ENCODE measurements at regions not wholly inside any gene's neighbourhood (a gene's known extent, or its start where the extent isn't known, plus 50 kb on each side); places are given as distances from the start of the nearest gene placed in this dataset.
"Not testable (repeated sequence)": the region's sequence is repeated elsewhere in the genome, so short reads cannot be mapped to it uniquely, and the experiment has no call there.

GRCh38 chr16:88200154-88200895 lies 182.4 kb upstream of the ZNF469 start:
- not testable (repeated sequence) for DNase-seq (ENCODE audit: low read depth in 4 of 4, low spot score in 1 of 4)

DNA sequence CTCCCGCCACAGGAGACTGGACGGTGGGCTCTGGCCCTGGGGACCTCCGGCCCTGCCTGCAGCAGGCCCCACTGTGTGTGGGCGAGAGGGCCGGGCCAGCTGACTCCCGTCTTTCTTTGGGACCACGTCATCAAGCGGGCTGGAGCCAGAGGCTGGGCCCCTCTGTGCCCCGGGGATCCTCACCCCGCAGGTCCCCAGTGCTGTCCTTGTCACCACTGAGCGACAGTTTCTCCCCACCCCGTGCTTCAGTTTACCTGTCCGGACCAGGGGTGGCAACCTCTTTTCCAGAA lies 181.9 kb upstream of the ZNF469 start:
- no peak for DNase-seq (ENCODE audit: low read depth in 4 of 4, low spot score in 1 of 4)

GRCh38 chr16:88201611-88202010 lies 181.1 kb upstream of the ZNF469 start:
- DNase-seq (ENCODE audit: low read depth in 4 of 4, low spot score in 1 of 4), result not testable (repeated sequence)

DNA sequence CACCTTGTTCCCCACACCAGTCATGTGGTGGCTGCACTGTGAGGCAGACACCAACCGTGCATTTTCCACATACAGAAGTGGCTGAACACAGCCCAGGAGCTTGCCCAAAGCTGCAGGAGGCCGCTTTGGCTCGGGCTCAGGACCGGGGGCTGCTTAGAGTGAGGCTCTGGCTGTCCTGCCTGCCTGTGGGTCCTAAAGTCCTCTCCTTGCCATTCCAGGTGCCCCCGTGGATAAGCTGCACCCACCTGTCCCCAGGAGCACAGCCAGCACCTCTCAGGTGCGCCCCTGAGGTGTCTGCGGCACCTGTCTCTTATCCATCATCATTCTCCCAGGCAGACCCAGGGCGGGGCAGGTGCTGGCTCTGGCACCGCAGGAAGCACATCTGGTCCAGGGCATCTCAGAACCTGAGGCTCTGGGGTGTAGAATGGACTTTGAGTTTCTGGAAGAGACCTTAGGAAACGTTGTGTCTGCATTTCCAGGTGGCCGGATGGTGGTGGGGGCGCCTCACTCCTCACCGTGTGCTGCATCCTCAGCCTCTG lies 180.5 kb upstream of the ZNF469 start:
- DNase-seq (ENCODE audit: low read depth in 4 of 4, low spot score in 1 of 4), result no peak

- DNase-seq (ENCODE audit: low read depth in 4 of 4, low spot score in 1 of 4), result not testable (repeated sequence)
Observed at GRCh38 chr16:88202856-88203681, 179.7 kb upstream of the ZNF469 start.

DNA sequence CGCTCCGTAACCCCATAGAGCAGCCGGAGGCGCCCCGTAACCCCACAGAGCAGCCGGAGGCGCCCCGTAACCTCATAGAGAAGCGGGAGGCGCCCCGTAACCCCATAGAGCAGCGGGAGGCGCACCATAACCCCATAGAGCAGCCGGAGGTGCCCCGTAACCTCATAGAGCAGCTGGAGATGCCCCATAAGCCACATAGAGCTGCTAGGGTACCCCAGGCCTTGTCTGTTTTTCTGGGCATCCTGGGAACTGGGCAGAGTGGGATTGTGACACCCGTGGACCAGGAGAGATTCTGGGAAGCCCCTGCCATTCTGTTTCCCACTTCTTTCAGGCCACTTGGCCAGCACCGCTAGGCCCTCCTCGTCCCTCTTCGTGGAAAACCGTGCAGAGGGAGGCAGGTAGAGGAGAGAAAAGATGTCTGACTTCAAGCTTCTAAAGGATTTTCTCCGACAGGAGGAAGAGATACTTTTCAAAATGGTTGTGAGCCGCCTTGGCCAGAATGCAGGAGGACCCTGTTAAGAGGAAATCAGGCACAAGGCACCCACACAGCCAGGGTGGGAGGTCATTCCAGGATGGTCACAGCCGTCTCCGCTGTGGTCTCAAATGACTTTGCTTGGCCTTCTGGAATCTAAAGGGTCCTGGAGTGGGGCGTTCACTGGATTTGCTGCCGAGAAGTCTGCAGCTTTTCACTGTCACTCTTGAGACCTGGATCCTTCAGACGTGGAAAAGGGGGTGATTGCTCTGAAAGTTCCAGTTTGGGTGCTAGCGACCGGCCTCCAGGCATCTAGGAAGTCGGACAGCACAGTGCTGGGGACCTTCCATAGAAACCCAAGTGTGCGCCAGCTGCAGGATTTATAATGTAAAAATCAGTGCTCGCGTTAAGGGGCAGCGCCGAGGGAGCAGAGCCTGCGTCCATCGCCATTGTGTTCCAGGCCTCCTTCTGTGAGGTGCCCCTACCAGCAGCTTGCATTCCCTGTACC lies 178.3 kb upstream of the ZNF469 start:
- not testable (repeated sequence) for DNase-seq (ENCODE audit: low read depth in 4 of 4, low spot score in 1 of 4)

DNA sequence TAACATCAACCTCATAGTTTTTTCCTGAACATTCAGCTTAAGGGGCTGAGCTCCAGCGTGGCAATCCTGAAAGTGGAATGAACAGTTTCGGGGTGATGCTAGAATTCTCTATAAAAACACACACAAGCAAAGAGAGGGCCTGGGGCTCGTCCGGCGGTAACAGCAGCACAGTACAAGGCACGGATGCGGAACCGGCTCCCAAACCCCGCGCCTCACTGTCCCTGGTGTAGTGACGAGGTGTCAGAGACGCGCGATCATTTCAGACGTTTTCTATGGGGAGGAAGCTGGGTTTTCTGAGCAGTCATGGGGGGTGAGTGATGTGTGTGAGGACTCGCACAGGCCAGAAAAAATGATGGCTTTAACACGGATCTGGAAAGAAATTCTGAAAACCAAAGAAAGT lies 177.3 kb upstream of the ZNF469 start:
- DNase-seq (ENCODE audit: low read depth in 4 of 4, low spot score in 1 of 4), result not testable (repeated sequence)

DNA sequence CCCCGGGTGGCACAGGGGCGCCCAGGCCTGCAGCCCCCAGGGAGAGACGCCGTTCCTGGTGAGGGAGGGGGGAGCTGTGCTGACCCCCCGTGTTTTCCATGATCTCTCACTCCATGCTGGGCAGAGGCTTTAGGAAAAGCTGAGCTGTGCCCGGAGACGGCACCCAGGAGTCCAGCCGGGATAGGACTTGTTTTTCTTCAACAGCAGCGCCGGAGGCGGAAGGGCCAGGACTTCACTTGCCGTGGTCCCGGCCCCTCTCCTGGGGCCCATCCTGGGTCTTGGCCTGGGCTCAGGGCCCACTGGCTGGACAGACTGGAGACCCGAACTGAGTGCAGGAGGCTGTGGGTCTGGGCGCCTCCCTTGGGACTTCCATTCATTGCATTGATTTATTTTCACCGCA lies 176.8 kb upstream of the ZNF469 start:
- not testable (repeated sequence) for DNase-seq (ENCODE audit: low read depth in 4 of 4, low spot score in 1 of 4)

DNA sequence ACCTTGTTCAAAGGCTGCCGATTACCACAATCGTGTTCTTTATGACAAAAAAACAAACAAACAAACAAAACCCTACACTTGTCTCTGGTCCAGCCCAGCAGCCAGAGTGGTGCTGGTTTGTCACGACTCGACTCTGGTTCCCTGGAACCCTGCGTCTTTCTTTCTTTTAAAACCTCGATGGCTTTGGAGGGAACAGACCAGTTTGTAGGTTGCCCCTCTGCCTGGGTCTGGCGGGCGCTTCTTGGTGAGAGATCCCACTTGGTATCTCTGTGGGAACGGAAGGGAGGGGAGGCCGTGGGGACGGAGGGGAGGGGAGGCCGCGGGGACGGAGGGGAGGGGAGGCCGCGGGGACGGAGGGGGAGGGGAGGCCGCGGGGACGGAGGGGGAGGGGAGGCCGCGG lies 176.2 kb upstream of the ZNF469 start:
- not testable (repeated sequence) for DNase-seq (ENCODE audit: low read depth in 4 of 4, low spot score in 1 of 4)

DNA sequence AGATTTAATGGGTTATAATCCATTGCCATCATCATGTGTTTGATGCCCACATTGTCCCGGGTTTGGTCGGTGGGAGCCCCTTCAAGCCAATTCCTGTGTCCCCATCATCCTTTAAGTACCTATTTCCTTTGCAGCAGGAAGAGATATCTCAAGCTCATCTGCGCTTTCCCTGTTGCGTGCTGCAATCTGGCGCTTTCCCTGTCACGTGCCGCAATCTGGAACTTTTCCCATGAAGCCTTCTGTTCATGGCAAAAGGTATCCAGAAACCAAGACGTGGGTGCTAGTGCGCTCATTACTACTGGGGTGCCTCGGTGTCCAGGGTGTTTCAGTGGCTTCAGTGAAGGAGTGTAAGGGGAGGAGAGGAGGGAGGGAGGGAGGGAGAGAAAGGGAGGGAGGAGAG lies 174.6 kb upstream of the ZNF469 start:
- no peak for DNase-seq (ENCODE audit: low read depth in 4 of 4, low spot score in 1 of 4)

DNA sequence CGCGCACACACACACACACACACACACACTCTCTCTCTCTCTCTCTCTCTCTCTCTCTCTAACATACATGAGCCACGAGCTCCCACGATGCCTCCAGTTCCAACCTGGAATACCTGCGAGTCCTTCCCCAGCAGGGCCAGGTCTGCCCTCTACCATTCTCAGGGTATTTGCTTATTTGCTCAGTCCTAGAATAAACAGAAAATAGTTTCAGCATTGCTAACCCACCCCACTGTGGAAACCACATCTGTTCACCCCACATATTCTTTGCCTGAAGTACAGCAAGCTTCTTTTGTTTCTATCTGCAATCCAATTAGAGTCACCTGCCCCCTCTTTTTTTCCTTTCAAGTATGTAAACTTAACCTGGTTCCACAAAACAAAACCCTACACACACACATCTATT lies 174.0 kb upstream of the ZNF469 start:
- not testable (repeated sequence) for DNase-seq (ENCODE audit: low read depth in 4 of 4, low spot score in 1 of 4)

GRCh38 chr16:88209579-88209978 lies 173.2 kb upstream of the ZNF469 start:
- DNase-seq (ENCODE audit: low read depth in 4 of 4, low spot score in 1 of 4), result not testable (repeated sequence)

GRCh38 chr16:88213937-88214336 lies 168.8 kb upstream of the ZNF469 start:
- not testable (repeated sequence) for DNase-seq (ENCODE audit: low read depth in 4 of 4, low spot score in 1 of 4)

GRCh38 chr16:88221001-88221761 lies 161.6 kb upstream of the ZNF469 start:
- DNase-seq (ENCODE audit: low read depth in 4 of 4, low spot score in 1 of 4), result not testable (repeated sequence)

DNA sequence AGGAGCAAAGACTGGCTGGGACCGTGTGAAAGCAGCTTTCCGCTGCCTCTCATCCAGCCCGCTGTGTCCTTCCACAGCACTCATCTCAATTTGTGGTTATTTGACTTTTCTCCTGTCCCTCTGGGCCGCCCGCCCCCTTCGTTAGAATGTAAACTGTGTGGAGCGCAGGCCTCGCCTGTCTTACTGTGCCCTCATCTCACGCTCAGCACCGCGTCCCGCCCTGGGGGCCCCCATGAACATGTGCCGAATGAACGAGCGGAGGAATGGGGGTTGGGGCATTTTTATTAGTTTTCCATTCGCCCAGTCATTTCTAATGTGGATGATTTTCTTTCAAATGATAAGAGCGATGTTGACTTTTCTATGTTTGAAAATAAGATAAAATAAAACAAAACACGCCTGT lies 159.1 kb upstream of the ZNF469 start:
- not testable (repeated sequence) for DNase-seq (ENCODE audit: low read depth in 4 of 4, low spot score in 1 of 4)

- not testable (repeated sequence) for DNase-seq (ENCODE audit: low read depth in 4 of 4, low spot score in 1 of 4)
Observed at GRCh38 chr16:88224131-88224898, 158.4 kb upstream of the ZNF469 start.

GRCh38 chr16:88225640-88226230 lies 157.0 kb upstream of the ZNF469 start:
- not testable (repeated sequence) for DNase-seq (ENCODE audit: low read depth in 4 of 4, low spot score in 1 of 4)

- not testable (repeated sequence) for DNase-seq (ENCODE audit: low read depth in 4 of 4, low spot score in 1 of 4)
Observed at GRCh38 chr16:88226302-88226701, 156.5 kb upstream of the ZNF469 start.
